Body of pancreas (tissue), 4 donors: ENCODE measurements at regions not wholly inside any gene's neighbourhood (a gene's known extent, or its start where the extent isn't known, plus 50 kb on each side); places are given as distances from the start of the nearest gene placed in this dataset.
"Not testable (repeated sequence)": the region's sequence is repeated elsewhere in the genome, so short reads cannot be mapped to it uniquely, and the experiment has no call there.

Source experiments
- CTCF ChIP-seq, 7 experiments: fragments of 450-650 bp in 4 of 7; fragments of 200-600 bp in 3 of 7; sonication (generic) in 3 of 7; IDR thresholded peaks; one replicate each; pipeline ENCODE4 v1.5.1; 2016 to 2019; ENCODE audit warnings: antibody characterized with exemption in 7 of 7
- POLR2A ChIP-seq, 3 donors: fragments of 450-650 bp; IDR thresholded peaks; one replicate each; pipeline ENCODE4 v1.6.1; 2016; ENCODE audit warnings: antibody characterized with exemption in 3 of 3, mild to moderate bottlenecking in 2 of 3

GRCh38 chr2:120515066-120515758 is 169.3 kb downstream of the INHBB start:
- not testable (repeated sequence) for TF ChIP-seq CTCF, POLR2A (IDR thresholded peaks at IDR 0.05)
